CD4-positive, alpha-beta memory T cell (primary cell): ENCODE measurements at regions not wholly inside any gene's neighbourhood (a gene's known extent, or its start where the extent isn't known, plus 50 kb on each side); places are given as distances from the start of the nearest gene placed in this dataset.
"Not testable (repeated sequence)": the region's sequence is repeated elsewhere in the genome, so short reads cannot be mapped to it uniquely, and the experiment has no call there.

Experiments used
- CTCF ChIA-PET: fragments of 350-600 bp; sonication (Branson Sonifier 250); formaldehyde crosslinking; loops from one replicate; lab custom pipeline; 2021; ENCODE audit warnings: inconsistent platforms; ENCODE audit not compliant: partially characterized antibody; lab: Charles Lee
- POLR2A ChIA-PET: fragments of 350-600 bp; sonication (Branson Sonifier 250); formaldehyde crosslinking; loops from one replicate; lab custom pipeline; 2021; ENCODE audit not compliant: partially characterized antibody; lab: Charles Lee
- DNase-seq, 5 donors: peaks; one replicate each; pipeline versions ENCODE4 v3.0.0 to v3.0.0-alpha.2; 2020 to 2022; ENCODE audit warnings: mixed read lengths in 1 of 5
- H3K27ac ChIP-seq: one replicate; pipeline ENCODE4 v1.7.0; 2013; ENCODE audit warnings: low read depth, low read length
- H3K27me3 ChIP-seq: 2 replicates; pipeline ENCODE4 v1.7.0; 2013; ENCODE audit warnings: mild to moderate bottlenecking, low read length, moderate library complexity; ENCODE audit not compliant: insufficient read depth
- H3K36me3 ChIP-seq: 2 replicates; pipeline ENCODE4 v1.7.0; 2013; ENCODE audit warnings: mild to moderate bottlenecking, low read length, moderate library complexity; ENCODE audit not compliant: insufficient read depth
- H3K4me1 ChIP-seq: 2 replicates; pipeline ENCODE4 v1.7.0; 2013; ENCODE audit warnings: mild to moderate bottlenecking, low read length, moderate library complexity; ENCODE audit not compliant: insufficient read depth
- H3K4me3 ChIP-seq, 2 donors: one replicate each; pipeline ENCODE4 v1.7.0; 2013; ENCODE audit warnings: low read length in 2 of 2, mild to moderate bottlenecking in 1 of 2
- H3K9me3 ChIP-seq, 2 donors: one replicate each; pipeline ENCODE4 v1.7.0; 2013; ENCODE audit warnings: low read length in 2 of 2, control low read depth in 1 of 2; ENCODE audit not compliant: control insufficient read depth in 1 of 2
- H3K27ac Mint-ChIP-seq, 7 donors: one replicate each; pipeline ENCODE4 v1.8.0; 2020 to 2021; ENCODE audit warnings: mixed read lengths in 7 of 7, mild to moderate bottlenecking in 6 of 7, inconsistent platforms in 3 of 7, moderate library complexity in 3 of 7
- H3K27me3 Mint-ChIP-seq, 2 donors: one replicate each; pipeline ENCODE4 v1.8.0; 2020 to 2021; ENCODE audit warnings: mixed read lengths in 2 of 2
- H3K36me3 Mint-ChIP-seq, 2 donors: one replicate each; pipeline ENCODE4 v1.8.0; 2020 to 2021; ENCODE audit warnings: mixed read lengths in 2 of 2, inconsistent platforms in 1 of 2, mild to moderate bottlenecking in 1 of 2
- H3K4me1 Mint-ChIP-seq, 4 donors: one replicate each; pipeline ENCODE4 v1.8.0; 2020 to 2021; ENCODE audit warnings: mixed read lengths in 4 of 4, mild to moderate bottlenecking in 1 of 4
- H3K4me3 Mint-ChIP-seq, 8 donors: one replicate each; pipeline ENCODE4 v1.8.0; 2020 to 2021; ENCODE audit warnings: mixed read lengths in 8 of 8, mild to moderate bottlenecking in 7 of 8, moderate library complexity in 6 of 8, inconsistent platforms in 3 of 8
- H3K9me3 Mint-ChIP-seq, 8 donors: one replicate each; pipeline ENCODE4 v1.8.0; 2020 to 2021; ENCODE audit warnings: mixed read lengths in 8 of 8, mild to moderate bottlenecking in 5 of 8, inconsistent platforms in 3 of 8, moderate library complexity in 1 of 8
- intact Hi-C: fragments of 100-400 bp; cut with micrococcal nuclease; formaldehyde crosslinking; loops from one replicate; pipeline ENCODE4 v1.15.1; 2023

DNA sequence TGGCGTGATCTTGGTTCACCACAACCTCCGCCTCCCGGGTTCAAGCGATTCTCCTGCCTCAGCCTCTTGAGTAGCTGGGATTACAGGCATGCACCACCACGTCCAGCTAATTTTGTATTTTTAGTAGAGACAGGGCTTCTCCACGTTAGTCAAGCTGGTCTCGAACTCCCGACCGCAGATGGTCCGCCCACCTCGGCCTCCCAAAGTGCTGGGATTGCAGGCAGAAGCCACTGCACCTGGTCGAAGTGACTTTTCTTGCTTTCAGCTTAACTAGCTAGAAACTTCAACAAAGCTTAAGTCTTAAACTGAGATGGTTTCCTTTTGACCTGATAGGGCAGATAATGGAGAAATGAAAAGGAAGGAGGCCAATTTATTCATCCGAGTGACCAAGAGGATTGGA lies 130.5 kb downstream of the FAM161A start:
- POLR2A ChIA-PET, result not testable (repeated sequence)

DNA sequence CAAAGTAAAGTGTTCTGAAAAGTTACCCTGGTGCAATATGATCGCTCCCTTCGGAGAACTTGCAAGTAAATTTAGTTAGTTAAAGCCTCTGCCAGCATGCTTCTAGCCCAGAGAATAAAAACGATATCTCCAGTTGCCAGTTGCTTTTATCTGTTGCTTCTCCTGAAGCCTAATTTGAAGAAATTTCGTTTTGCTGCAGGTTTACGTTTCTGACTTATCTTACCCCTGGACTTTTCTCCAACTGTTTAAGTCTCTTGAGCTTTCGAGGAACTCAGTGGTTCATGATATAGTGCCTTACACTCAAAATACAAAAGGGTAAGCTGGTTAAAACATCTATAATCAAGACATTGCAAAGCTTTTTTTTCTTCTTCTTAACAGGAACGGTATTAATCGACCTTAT lies 131.1 kb downstream of the FAM161A start:
- H3K9me3 Mint-ChIP-seq, result peaks cover 0 to 13% (median 6%) of the 10 kb centered on the region in 8 donors
- Histone ChIP-seq H3K36me3 (no peaks in the 10 kb centered on the region), H3K27me3 (no peaks in the 10 kb centered on the region), H3K4me1 (no peaks in the 10 kb centered on the region), H3K9me3 (no peaks in the 10 kb centered on the region), H3K4me3 (no peak overlapping the region), H3K27ac (no peak overlapping the region)
- intact Hi-C loops, result no loop called here
- H3K27ac Mint-ChIP-seq, result no peak overlapping the region
- DNase-seq, result no peak
- ChIA-PET CTCF (interaction anchor here (1.1 kb wide), 1 partner anchor 66 kb away, joined by 3 read pairs; no protein-coding TSS in a partner anchor), POLR2A (no interaction called here)
- H3K4me3 Mint-ChIP-seq, result no peak overlapping the region
- H3K4me1 Mint-ChIP-seq, result no peaks in the 10 kb centered on the region
- peaks cover 0 to 4% of the 10 kb centered on the region in 2 donors for H3K36me3 Mint-ChIP-seq
- H3K27me3 Mint-ChIP-seq, result peaks cover 7 to 11% of the 10 kb centered on the region in 2 donors

More for the DNA sequence above, 130.5 kb downstream of the FAM161A start:
- H3K36me3 ChIP-seq, H3K4me1 Mint-ChIP-seq, H3K36me3 Mint-ChIP-seq, H3K4me3 ChIP-seq, H3K4me3 Mint-ChIP-seq, H3K9me3 ChIP-seq, H3K4me1 ChIP-seq, H3K27me3 ChIP-seq, DNase-seq, H3K27ac ChIP-seq, intact Hi-C loops, H3K27ac Mint-ChIP-seq: not testable (repeated sequence)
- peaks cover 7 to 11% of the 10 kb centered on the region in 2 donors for H3K27me3 Mint-ChIP-seq
- CTCF ChIA-PET, result interaction anchor here (0.5 kb wide), 1 partner anchor 10 kb away, joined by 3 read pairs; no protein-coding TSS in a partner anchor
- H3K9me3 Mint-ChIP-seq, result peaks cover 0 to 13% (median 6%) of the 10 kb centered on the region in 8 donors

DNA sequence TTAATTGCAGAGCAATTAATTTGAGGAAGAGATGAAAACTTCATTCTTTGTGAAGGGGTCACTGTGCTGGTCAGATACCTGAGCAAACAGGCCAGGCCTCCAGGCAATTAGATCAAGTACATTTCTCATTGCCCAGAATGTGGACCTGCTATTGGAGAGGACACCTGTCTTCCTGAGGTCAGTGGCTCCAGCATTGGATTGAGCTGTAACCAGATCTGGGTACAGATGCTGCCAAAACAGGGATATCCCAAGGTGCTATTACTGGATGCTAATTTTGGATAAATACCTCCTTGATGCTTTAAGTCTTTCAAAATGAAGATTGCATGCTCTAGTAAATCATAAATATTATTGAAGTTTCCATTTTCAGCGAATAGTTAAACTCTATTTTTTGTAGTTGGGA lies 131.5 kb downstream of the FAM161A start:
- Mint-ChIP-seq H3K27ac (no peak overlapping the region), H3K27me3 (peaks cover 7 to 11% of the 10 kb centered on the region in 2 donors), H3K4me1 (no peaks in the 10 kb centered on the region), H3K4me3 (no peak overlapping the region), H3K36me3 (peaks cover 0 to 4% of the 10 kb centered on the region in 2 donors), H3K9me3 (peaks cover 0 to 13% (median 5%) of the 10 kb centered on the region in 8 donors)
- no peaks in the 10 kb centered on the region for H3K9me3 ChIP-seq
- POLR2A ChIA-PET, result no interaction called here
- intact Hi-C loops, result no loop called here
- H3K27ac ChIP-seq, result no peak overlapping the region
- no peaks in the 10 kb centered on the region for H3K4me1 ChIP-seq
- H3K4me3 ChIP-seq, result no peak overlapping the region
- H3K36me3 ChIP-seq, result no peaks in the 10 kb centered on the region
- no peaks in the 10 kb centered on the region for H3K27me3 ChIP-seq
- CTCF ChIA-PET, result interaction anchor here (1.1 kb wide), 1 partner anchor 65 kb away, joined by 3 read pairs; no protein-coding TSS in a partner anchor
- no peak for DNase-seq

GRCh38 chr2:61721382-61721781 lies 132.5 kb downstream of the FAM161A start:
- Histone ChIP-seq H3K4me1 (no peaks in the 10 kb centered on the region), H3K9me3 (no peaks in the 10 kb centered on the region), H3K27me3 (no peaks in the 10 kb centered on the region), H3K4me3 (no peak overlapping the region), H3K36me3 (no peaks in the 10 kb centered on the region), H3K27ac (no peak overlapping the region)
- intact Hi-C loops, result no loop called here
- ChIA-PET CTCF (interaction anchor here (0.6 to 1.5 kb wide), 2 partner anchors 18 to 72 kb away, joined by 3 read pairs; no protein-coding TSS in a partner anchor), POLR2A (no interaction called here)
- Mint-ChIP-seq H3K9me3 (peaks cover 0 to 6% (median 1%) of the 10 kb centered on the region in 8 donors), H3K27me3 (peaks cover 7 to 8% of the 10 kb centered on the region in 2 donors), H3K36me3 (peaks cover 0 to 4% of the 10 kb centered on the region in 2 donors), H3K4me1 (no peaks in the 10 kb centered on the region), H3K4me3 (no peak overlapping the region), H3K27ac (no peak overlapping the region)
- DNase-seq, result no peak

- Histone ChIP-seq H3K4me1 (no peaks in the 10 kb centered on the region), H3K36me3 (no peaks in the 10 kb centered on the region), H3K27me3 (no peaks in the 10 kb centered on the region), H3K9me3 (no peaks in the 10 kb centered on the region), H3K4me3 (no peak overlapping the region), H3K27ac (no peak overlapping the region)
- DNase-seq, result no peak
- Mint-ChIP-seq H3K4me3 (no peak overlapping the region), H3K9me3 (peaks cover 0 to 1% (median under 1%) of the 10 kb centered on the region in 8 donors), H3K4me1 (no peaks in the 10 kb centered on the region), H3K27ac (no peak overlapping the region), H3K36me3 (peaks cover 0 to under 1% of the 10 kb centered on the region in 2 donors), H3K27me3 (peaks cover 4 to 8% of the 10 kb centered on the region in 2 donors)
- intact Hi-C loops, result no loop called here
- ChIA-PET CTCF (interaction anchor here (1.5 kb wide), 1 partner anchor 72 kb away, joined by 3 read pairs; no protein-coding TSS in a partner anchor), POLR2A (no interaction called here)
Observed at GRCh38 chr2:61720911-61721310, 132.9 kb downstream of the FAM161A start.

DNA sequence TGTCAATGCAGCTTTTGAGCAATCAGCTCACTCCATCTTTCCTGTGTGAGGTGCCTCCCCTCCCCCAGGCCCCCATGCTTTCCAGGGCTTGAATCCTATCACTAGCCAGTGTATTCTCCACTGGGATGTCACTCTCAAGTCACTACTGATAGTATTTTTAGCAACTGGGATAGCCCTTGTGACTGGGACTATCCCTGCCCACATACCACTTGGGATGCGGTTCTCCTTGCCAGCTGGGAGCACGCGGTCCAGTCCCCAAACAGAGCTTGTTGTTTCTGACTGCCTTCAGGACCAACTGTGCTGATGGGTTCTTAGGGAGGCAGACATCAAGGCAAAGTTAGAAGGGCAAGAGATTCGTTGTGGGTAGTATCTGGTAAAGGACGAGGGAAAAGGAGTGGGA lies 134.9 kb downstream of the FAM161A start:
- ChIA-PET POLR2A (interaction anchor here (0.6 kb wide), 1 partner anchor 14 kb away, joined by 3 read pairs; no protein-coding TSS in a partner anchor), CTCF (no interaction called here)
- Mint-ChIP-seq H3K4me1 (no peaks in the 10 kb centered on the region), H3K4me3 (no peak overlapping the region), H3K27ac (no peak overlapping the region), H3K9me3 (no peaks in the 10 kb centered on the region), H3K36me3 (no peaks in the 10 kb centered on the region), H3K27me3 (peaks cover 2 to 4% of the 10 kb centered on the region in 2 donors)
- no peak for DNase-seq
- intact Hi-C loops, result no loop called here
- no peaks in the 10 kb centered on the region for H3K27me3 ChIP-seq
- no peaks in the 10 kb centered on the region for H3K4me1 ChIP-seq
- H3K9me3 ChIP-seq, result no peaks in the 10 kb centered on the region
- no peak overlapping the region for H3K4me3 ChIP-seq
- no peaks in the 10 kb centered on the region for H3K36me3 ChIP-seq
- H3K27ac ChIP-seq, result no peak overlapping the region

DNA sequence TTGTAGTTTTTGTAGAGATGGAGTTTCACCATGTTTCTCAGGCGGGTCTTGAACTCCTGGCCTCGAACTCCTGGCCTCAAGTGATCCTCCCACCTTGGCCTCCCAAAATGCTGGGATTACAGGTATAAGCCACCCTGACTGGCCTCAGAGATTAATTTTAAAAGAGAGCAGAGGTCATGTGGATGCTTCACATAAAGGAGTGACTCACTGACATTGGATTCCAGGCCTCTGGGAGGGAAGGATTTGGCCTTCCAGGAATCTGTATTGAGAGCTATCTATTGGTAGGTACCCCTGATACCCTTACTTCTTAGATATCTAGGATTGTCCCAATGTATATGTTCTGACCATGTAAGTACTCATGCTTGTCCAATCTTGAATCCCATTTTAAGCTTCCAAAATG lies 138.4 kb downstream of the FAM161A start:
- no peaks in the 10 kb centered on the region for H3K4me1 ChIP-seq
- no peak overlapping the region for H3K4me3 ChIP-seq
- H3K36me3 ChIP-seq, result no peaks in the 10 kb centered on the region
- H3K27ac ChIP-seq, result no peak overlapping the region
- ChIA-PET POLR2A (no interaction called here), CTCF (no interaction called here)
- Mint-ChIP-seq H3K9me3 (no peaks in the 10 kb centered on the region), H3K27me3 (peaks cover 0 to 3% of the 10 kb centered on the region in 2 donors), H3K36me3 (no peaks in the 10 kb centered on the region), H3K4me3 (no peak overlapping the region), H3K4me1 (no peaks in the 10 kb centered on the region), H3K27ac (no peak overlapping the region)
- no peak for DNase-seq
- H3K27me3 ChIP-seq, result no peaks in the 10 kb centered on the region
- no peaks in the 10 kb centered on the region for H3K9me3 ChIP-seq
- intact Hi-C loops, result no loop called here
